Activated CD4-positive, alpha-beta T cell treated with anti-CD3 and anti-CD28 coated beads for 1 hour (primary cell): ENCODE measurements at regions not wholly inside any gene's neighbourhood (a gene's known extent, or its start where the extent isn't known, plus 50 kb on each side); places are given as distances from the start of the nearest gene placed in this dataset.
"Not testable (repeated sequence)": the region's sequence is repeated elsewhere in the genome, so short reads cannot be mapped to it uniquely, and the experiment has no call there.

ENCODE experiments used
- DNase-seq: peaks from one replicate; pipeline ENCODE4 v3.0.0-alpha.2; 2020

DNA sequence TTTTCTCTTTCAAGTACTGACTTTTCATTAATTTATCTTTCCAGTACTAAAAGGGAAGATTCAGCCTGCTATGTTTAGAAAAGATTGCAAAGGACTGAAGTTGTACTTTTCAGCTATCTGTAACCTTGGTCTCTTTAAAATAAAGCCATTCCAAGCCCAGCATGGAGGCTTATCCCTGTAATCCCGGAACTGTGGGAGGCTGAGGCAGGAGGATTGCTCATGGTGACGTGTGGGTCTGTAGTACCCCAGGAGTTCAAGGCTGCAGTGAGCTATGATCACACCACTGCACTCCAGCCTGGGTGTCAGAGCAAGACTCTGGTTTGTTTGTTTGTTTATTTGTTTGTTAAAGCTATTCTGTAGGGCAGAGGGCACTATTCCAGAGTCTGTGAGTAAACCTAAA lies 50.6 kb upstream of the TMEM170B start:
- DNase-seq, result no peak

DNA sequence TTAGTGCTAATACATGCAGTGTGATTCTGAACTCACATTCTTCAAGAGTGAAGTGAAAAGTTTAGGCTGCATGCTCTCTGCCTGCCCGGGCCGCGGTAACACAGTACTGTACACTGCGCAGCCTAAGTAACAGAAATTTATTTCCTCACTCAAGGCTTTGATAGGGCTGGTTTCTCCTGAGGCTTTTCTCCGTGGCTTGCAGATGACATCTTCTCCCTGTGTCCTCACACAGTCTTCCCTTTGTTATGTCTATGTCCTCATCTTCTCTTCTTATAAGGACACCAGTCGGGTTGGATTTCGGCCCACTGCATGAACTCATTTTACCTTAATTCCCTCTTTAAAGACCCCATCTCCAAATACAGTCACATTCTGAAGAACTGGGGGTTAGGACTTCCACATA lies 51.1 kb upstream of the TMEM170B start:
- DNase-seq, result no peak

DNA sequence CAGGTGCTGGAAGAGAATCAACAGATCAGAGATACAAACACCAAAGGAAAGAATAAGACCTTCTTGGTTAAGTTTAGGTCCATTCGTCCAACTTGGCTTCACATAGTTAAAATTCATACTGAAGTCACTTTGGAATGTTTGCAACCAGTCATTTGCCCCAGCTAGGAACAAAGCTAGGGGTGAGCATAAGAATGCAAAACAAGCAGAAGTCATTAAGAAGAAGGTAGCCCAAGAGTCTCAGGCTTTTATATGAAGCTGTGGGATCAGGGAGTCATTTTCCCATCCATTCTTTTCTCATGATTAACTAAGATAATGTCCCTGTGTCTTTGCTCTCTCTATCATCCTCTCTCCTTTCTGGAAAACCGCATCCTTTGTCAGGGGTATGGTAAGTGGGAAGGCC lies 51.5 kb upstream of the TMEM170B start:
- DNase-seq, result no peak

DNA sequence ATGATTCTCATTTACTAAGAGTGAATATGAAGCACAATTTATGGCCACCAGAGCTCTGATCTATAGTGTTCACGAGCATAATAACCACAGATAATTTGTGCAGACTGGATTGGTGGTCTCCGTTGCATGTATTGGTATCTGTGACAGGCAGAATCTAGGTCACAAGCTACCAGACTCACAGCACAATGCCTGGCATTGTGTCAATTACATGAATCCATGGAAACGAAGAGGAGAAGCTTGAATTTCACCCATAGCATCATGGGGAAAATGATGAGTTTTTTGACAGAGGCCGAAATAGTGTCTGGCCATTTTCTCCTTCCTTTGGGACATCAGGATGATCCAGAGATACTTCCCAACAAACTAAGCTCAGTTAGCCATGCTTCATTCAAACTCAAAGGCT lies 52.3 kb upstream of the TMEM170B start:
- DNase-seq, result no peak

DNA sequence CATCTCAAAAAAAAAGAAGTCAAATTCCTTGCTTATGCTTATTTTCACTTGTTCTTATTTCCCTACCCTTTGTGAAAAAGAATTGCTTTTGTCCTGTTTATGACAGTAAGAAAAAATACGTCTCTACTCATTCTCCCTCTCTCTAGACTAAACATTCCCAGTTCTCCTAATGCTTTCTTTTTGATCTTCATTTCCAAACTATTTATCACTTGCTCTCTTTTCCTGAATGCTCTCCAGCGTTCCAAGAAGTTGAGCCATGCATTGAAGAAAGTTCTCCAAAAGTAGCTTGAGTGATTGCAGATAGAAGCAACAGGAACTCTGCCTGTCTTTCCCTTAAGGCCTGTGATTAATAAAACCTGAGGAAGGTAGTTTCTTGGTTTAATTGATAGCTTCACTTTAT lies 53.1 kb upstream of the TMEM170B start:
- no peak for DNase-seq

DNA sequence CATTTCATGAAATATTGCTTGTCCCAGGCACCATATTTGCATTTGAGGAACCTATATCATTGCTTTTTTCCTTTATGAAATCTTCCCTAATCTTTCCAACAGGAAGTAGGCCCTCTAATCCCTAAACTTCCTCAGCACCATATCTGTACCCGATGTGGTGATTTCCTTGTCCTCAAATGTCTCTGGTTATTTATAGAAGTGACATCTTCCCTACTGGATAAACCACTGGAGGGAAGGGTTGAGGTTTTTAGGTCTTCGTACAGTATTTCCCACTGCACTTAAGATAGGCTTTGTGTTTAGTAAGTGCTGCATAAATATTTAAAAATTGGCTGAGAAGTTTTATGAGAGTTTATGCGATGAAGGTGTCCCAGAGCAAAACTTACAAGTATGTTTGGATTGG lies 54.9 kb upstream of the TMEM170B start:
- no peak for DNase-seq

DNA sequence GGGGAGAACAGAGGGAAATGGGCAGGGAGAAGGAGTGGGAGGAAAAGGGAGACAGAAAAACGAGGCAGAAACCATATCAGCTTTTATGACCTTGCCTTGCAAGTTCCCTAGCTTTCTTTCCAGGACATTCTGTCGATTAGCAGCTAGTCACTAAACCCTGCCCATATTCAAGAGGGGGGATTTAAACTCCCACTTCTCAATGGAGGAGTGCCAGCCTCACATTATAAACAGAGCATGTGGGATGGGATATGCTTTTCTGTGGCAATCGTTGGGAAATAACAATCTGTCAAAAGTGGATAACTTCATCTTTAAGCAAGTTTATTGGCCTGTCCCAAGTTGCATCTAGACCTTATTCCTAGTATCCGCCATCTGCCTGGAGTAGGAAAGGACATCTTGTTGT lies 57.0 kb upstream of the TMEM170B start:
- DNase-seq, result no peak

DNA sequence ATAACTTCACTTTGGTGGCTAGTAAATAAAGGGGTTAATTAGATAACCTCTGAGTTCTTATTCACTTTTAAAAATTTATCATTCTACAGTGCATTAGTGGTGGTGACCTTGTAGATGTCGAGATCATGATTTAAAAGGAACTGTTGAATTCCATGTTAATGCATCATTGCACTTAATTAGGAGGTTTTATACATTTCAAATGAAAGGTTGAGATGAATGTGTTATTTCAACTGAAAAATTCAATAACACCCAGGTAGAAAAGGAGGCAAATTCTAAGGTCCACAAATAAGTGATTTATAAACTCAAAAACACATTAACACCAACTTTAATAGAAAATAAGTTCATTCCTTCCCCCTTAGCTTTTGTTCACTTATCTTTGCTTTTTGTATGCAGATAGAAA lies 58.3 kb upstream of the TMEM170B start:
- DNase-seq, result no peak

DNA sequence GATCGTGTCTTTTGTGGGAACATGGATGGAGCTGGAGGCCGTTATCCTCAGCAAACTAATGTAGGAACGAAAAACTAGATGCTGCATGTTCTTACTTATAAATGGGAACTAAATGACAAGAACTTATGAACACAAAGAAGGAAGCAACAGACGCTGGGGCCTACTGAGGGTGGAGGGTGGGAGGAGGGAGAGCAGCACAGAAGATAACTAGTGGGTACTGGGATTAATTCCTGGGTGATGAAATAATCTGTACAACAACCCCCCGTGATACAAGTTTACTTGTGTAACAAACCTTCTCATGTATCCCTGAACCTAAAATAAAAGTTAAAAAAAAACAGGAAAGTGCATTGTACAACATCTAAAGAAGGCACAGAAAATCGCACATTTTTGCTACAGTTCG lies 59.0 kb upstream of the TMEM170B start:
- no peak for DNase-seq

DNA sequence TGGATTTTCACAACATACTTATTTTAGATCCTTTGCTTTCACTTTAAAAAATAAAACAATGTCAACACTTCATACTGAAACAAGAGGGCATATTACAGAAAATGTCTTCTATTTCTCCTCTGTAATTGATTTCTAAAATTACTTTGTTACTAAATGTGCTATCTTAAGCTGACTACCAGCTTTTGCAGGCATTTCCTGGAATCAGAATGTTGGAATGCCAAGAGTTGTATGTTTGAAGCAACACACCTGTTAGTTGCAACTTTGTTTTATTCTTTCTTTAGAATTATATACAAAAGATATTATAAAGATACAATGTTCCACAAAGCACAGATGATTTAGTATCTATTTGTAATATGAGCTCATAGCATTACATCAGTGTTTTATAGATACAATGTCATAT lies 62.5 kb upstream of the TMEM170B start:
- DNase-seq, result no peak

DNA sequence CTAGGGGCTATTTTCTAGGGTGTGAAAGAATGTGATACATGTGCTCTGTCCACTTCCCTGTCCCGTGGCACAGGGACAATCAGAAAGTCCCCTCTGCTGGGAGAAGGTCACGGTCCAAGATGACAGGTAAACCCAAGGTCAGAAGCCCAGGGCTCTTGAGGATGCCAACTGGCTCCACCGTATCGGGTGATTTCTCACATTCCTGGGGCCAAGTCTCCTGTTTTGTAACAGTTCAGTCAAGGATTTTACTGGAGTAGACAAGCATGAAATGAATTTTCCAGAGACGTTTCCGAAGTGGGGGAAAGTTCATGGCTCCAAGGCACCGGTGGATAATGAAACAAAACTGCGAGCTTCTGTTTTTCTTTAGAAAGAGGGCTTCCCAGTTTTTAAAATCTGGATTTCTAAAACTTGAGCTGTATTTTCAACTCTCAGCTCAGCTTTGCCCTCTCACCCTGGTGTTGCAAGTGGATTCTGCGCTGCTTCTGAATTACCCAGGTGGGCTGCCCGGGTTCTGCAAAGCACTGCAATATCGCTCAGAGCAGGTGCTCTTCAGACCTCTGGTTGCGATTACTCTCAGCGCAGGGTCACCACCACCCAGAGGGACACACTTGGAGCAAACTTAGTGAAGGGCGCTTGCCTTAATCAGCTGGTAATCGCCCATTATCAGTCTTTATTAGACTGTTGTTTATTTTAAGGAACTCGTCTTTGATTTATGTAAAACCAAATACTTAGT lies 64.4 kb upstream of the TMEM170B start:
- no peak for DNase-seq

DNA sequence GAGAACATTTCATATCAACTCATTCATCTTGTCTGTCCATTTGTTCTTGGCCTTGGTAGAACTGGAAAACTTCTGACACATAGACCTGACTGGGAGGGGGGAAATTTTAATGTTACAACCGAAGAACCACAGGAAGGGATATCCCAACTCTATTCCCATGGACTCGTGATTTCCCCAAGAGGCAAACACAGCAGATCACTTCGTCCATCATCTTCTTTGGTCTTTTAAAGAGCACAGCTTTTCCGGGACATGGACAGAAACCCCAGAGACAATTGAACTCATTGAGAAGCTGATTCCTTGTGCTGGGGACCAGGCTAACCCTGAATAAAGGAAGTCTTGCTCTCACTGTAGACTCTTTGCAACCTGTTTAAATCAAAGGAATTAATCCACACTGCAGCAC lies 66.3 kb upstream of the TMEM170B start:
- DNase-seq, result no peak

DNA sequence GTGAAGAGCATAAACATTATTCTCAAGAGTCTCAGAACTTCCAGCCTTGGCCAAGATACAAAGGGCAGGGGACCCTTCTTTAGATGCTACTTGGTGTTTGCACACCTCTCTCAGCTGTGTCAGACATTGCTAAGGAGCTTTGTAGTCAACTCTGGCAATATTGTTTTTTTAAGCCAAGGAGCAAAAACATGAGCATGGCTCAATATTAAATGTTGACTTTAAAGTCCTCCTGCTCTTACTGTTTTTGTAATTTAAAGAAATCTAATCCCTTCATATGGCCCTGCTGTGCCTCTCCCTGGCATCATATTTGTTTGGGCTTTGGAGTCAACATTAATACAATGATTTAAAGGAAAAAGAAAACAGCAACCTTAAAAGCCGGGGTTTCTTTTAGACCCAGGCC lies 67.9 kb upstream of the TMEM170B start:
- DNase-seq, result no peak

DNA sequence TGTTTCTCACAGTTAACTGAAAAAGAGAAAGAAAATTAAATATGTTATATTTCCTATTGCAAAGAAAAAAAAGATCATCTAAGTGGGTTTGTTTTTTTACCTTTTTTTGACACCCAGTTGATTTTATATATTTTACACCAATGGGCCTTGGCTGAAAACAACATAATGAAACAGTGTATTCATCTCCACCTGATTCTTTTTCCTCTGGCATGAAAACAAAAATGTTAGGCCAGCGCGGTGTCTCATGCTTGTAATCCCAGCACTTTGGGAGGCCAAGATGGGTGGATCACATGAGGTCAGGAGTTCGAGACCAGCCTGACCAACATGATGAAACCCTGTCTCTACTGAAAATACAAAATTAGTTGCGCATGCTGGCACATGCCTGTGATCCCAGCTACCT lies 69.3 kb upstream of the TMEM170B start:
- DNase-seq, result not testable (repeated sequence)

DNA sequence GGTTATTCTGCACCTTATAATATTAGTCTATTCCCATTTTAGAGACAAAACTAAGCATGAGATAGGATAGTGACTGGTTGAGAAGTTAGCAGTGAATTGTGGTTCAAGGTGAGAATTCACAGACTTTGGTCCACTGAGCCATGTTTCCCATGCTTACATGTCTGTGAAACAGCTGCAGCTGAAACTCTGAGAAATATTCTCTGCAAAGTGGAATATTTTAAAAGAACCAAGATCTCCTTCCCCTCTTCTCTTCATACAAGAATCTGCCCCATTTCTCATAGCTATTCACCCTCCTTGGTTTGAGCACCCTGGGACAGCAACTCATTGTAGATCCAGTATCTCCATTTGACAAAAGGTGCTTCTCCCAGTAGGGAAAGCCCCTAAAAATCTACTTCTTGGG lies 70.2 kb upstream of the TMEM170B start:
- DNase-seq, result no peak

DNA sequence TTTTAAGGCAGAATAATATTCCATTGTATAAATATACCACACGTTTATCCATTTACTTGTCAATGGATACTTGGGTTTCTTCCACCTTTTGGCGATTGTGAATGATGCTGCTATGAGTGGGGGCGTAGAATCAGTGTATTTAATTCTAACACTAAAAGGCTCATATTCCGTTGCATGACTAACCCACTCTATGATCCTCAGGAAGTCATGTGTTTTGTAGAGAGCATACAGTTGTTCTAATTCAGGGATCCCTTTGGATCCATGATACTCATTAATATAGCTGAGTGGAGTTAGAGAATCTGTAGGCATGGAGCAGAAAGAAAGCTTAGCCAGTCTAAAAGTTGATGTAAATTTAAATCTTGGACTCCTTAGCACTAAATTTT lies 74.2 kb upstream of the TMEM170B start:
- no peak for DNase-seq

DNA sequence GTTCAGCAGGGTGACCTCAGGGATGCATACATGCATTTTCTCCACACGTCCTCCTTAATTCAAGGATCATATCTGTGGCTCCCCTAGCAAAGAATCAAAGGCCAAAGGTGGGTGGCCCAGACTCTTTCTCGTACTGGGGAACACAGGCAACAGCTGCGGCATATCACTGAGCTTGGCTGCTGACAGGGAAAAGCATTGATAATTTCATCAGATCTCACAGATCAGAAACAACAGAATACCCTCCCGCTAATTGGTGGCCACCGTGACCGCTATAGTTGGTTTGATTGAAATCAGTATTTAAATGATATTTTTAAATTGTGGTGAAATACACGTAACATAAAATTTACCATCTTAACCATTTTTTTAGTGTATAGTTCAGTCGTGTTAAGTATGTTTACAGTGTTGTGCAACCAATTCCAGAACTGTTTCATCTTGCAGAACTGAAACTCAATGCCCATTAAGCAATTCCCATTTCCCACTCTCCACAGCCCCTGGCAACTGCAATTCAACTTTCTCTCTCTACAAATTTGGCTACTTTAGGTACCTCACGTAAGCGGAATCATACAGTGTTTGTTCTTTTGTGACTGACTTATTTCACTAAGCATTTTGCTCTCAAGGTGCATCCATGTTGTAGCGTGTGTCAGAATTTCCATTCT lies 74.7 kb upstream of the TMEM170B start:
- no peak for DNase-seq

DNA sequence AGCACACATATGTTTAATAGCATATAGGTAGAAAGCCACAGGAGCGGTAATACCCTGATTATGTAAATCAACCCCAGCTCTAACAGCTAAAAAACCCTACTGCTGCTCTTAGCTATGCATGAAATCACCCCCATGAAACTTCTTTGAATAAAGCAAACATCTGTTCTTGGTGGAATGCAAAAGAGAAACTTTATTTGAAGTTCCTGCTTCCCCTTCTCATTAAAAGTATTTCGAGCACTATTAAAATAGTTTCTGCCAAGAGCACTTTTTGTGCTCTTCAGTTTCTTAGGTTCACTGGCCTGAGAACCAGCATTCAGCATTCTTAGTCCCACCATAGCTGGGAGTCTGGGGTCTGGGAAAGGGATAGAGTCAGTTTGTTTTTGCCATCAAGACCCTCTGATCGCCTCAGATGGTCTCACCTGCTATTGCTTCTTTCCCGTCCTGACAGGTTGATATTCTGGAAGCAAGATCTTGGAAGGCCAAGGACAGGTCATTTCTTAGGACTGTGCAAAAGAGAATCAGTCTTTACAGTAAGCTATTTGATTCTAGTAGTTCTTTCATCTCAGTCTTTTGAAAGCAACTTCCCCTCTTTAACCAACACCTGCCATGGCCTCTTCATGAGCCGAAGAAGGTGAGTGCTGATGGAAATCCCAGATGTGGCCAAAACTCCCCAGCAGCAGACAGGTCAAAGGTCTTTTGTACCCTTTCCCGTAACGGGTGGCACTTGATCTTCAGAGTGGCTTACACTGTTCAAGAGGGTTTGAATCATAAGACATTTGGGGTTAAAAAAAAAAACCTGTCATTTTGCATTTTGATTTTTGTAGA lies 76.5 kb upstream of the TMEM170B start:
- DNase-seq, result no peak

DNA sequence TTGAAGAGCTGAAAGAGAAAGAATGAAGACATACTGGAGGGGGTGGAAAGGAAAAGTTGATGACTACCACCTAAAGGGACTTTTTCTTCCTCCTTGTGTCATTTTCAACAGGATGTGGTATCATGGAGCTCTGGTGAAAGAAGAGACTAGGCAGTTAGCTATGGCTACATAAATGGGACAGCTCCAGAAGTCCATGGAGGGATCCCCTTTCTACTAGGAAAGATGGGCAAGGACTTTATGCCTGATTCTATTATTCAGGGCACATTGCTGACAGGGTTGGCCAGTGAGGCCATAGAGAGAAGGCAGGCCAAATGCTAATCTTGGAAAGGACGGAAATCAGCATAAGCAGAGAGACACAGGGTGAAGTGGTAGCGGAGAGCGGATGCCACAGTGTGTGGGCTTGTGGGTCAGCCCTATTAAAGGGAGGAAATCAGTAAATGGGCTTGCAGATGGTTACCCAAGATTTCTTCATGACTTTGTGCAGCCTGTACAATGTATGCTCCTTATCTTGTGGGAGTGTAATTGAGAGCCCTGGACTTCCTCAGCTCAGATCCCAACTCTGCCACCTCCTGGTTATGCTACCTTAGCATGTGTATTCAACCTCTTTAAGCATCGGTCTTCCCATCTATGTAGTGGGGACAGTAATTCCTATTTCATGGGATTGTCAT lies 77.4 kb upstream of the TMEM170B start:
- DNase-seq, result no peak

DNA sequence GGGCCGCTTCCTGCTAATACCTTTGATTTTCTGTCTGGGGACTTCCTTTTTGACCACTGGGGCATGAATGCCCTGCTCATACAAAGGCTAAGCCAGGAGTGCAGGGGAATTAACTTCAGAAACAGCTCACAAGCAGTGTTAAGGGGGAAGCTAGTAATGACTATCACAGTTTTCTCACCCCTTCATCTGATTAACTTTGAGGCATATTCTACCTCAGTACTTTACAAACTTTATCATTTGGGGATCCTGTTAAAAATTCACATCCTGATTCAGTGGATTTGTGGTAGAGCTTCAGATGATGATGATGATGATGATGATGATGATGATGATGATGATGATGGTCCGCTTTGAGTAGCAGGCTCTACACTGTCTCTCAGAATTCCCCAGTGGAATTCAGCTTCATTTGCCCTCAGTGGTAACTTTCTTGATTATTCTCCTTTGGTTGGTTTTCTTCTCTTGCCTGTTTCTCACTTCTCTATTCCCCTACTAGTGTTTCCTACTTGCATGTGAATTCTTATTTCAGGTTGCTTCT lies 78.4 kb upstream of the TMEM170B start:
- DNase-seq, result no peak

DNA sequence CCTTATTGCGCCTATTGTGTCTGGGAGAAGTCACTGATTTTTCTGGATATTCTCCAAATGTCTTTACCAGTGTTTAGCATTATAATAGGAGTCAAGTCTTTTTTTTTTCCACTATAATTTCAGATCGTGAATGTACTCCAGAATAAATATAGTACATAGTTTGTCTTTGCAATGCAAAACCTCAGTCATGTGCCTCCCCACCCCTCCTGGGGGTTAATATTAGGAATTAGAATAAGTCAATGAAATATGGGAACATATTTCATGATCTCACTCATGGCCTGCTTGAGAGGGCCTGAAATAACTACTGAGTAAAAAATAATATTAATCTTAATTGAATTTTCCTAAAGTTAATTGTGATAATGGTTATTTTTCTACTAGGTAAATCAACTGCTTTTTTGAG lies 79.0 kb upstream of the TMEM170B start:
- DNase-seq, result no peak

DNA sequence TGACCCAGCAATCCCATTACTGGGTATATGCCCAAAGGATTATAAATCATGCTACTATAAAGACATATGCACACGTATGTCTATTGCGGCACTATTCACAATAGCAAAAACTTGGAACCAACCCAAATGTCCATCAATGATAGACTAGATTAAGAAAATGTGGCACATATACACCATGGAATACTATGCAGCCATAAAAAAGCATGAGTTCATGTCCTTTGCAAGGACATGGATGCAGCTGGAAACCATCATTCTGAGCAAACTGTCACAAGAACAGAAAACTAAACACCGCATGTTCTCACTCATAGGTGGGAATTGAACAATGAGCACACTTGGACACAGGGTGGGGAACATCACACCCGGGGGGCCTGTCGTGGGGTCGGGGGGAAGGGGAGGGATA lies 80.1 kb upstream of the TMEM170B start:
- not testable (repeated sequence) for DNase-seq

DNA sequence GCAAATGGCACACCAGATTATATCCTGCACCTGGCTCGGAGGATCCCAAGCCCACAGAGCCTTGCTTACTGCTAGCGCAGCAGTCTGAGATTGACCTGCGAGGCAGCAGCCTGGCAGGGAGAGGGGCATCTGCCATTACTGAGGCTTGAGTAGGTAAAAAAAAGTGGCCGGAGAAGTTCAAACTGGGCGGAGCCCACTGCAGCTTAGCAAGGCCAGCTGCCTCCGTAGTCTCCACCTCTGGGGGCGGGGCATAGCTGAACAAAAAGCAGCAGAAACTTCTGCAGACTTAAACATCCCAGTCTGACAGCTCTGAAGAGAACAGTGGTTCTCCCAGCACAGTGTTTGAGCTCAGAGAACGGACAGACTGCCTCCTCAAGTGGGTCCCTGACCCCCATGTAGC lies 85.4 kb upstream of the TMEM170B start:
- not testable (repeated sequence) for DNase-seq
